HS-27A (cell line): ENCODE measurements at regions not wholly inside any gene's neighbourhood (a gene's known extent, or its start where the extent isn't known, plus 50 kb on each side); places are given as distances from the start of the nearest gene placed in this dataset.

Experiments used
- DNase-seq: peaks from one replicate; pipeline ENCODE4 v3.0.0-alpha.2; 2012; ENCODE audit warnings: low read depth, missing footprints

DNA sequence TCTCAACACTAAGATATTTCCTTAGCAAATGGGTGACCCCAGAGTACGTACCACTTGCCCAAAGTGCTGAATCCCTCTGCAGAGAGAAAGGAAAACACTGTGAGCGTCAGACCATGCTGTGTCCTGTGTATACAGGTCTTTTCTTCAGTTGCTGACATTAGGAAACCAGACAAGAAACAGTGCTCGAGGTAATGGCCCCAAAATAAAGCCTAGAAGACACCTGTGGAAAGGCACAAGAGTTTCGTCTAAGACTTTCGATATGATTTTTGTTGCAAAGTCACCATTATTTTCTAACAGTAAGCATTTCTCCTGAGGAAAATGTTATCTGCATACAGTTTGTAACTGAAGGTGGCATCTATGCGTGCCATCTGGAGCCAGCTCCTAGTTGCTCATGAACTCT lies 62.0 kb upstream of the SIMC1 start:
- DNase-seq: no peak

DNA sequence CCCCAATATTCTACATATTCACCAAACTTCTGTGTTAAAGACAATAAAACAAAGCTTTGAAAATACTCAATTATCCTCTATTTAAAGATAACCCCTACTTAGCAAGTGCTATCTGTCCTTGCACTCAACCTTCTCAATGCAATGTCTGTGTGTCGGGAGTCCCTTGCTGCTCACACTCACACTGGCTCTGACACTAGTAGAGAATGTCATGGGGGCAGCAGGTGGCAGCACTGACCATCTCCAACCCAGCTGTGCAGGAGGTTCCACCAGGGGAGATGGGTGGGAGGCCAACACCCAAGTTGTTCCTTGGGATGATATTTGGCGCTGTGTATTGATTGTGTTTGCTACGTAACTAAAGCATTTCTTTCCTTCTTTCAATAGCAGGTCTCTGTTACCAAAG lies 59.4 kb upstream of the SIMC1 start:
- DNase-seq: no peak

DNA sequence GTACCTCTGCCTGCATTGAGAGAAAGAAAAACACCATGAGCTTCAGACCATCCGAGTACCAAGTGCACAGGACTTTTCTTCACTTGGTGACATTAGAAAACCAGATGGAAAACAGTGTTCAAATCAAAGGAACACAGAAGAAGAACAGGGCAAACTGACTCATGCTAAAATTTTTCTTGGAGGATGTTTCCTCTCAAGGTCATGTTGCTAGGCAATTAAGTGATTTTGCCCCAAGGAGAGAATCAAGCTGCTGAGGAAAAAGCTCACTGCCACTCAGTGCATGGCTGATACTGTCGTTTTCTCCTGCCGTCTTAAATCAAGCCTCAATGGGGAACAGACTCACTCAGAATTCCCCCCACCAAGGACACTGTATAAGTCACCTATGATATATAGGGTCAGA lies 57.9 kb upstream of the SIMC1 start:
- no peak for DNase-seq

DNA sequence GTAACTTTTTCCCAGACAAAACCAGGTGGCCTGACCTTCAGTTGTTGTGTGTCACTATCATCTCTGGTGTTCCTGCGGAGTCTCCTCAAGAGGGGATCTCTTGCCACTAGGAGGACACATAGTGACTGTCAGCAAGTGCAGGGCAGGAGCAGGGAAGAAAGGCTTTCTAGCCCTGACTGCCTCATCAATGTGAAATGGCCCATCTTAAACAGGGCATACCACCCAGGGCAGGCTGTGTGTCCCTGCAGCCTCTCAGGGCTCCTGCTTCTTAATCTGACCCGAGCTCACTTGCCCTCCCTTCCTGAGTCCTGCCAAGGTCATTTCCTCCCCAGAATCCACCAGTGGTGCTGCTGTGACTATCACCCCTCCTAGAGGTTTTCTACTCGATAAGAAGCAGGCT lies 57.4 kb upstream of the SIMC1 start:
- no peak for DNase-seq

DNA sequence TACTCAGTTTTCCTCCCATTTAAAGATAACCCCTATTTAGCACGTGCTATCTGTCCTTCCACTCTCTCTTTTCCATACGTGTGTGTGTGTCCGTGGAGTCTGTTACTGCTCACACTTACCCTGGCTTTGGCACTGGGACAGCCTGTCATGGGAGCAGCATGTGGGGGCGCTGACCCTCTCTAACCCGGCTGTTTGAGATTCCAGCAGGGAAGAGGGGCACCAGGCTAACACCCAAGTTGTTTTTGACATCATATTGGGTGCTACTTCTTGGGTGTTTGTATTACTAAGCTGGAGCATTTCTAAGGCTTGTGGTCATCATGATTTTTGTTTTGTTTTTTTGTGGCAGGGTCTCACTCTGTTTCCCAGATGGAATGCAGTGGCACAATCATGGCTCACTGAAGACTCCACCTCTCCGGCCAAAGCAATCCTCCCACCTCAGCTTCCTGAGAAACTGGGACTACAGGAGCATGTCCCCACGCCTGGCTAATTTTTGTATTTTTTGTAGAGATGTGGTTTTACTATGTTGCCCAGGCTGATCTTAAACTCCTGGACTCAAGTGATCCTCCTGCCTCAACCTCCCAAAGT lies 56.9 kb upstream of the SIMC1 start:
- DNase-seq: no peak

DNA sequence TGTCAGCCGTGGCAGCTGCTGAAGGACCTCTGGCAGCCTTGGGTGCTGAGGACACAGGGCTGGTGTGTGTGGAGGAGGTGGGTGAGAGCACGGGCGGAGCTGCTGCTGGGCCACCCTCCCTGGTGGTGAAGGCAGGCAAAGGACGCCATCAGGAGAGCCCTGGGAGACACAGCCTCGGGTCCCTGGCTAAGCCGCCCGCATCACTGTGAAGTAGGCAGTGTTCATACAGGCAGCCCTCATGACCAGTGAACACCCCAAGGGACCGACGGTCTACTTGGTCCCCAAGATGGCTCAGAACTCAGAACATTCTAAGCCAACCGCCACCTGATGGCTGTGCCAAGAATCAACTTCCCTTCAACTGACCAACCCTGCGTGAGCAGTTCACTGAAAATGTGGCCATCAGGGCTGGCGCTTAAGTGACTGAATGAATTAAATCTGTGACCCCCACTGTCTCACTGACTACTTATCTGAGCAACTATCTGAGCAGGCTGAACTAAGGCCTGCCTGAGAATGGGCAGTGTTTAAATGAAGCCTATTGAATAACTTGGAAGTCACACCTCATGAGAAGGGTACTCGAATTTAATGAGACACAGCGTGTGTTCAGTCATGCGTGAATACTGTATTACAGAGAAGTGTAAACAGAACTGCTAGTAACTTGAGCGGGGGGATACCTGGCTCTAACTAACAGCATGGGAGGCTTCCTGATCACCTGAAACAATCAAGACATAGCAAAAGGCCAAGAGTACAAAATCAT lies 54.7 kb upstream of the SIMC1 start:
- DNase-seq: no peak

DNA sequence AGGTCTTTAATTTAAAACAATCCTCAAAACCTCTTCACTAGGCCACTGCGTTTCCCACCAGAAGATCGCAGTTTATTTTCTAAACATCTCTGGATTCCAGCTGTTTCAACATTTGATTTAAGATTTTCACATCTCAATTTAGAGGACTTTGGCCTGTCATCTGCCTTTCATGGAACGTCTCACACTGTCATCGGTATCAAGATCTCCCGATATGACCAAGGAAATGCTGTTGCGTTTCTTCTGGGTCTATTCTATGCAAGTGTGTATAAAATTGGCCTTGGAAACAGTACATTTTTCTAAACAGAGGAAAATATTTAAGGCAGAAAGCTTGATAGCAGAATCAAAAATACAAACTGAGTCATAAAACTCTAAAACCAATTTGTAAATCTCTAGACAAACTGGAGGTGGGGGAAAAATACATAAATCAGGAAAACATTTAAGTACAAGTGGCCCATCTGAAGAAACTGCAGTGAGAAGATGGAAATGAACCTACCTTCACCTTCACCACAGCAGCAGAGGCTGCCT lies 53.6 kb upstream of the SIMC1 start:
- no peak for DNase-seq

DNA sequence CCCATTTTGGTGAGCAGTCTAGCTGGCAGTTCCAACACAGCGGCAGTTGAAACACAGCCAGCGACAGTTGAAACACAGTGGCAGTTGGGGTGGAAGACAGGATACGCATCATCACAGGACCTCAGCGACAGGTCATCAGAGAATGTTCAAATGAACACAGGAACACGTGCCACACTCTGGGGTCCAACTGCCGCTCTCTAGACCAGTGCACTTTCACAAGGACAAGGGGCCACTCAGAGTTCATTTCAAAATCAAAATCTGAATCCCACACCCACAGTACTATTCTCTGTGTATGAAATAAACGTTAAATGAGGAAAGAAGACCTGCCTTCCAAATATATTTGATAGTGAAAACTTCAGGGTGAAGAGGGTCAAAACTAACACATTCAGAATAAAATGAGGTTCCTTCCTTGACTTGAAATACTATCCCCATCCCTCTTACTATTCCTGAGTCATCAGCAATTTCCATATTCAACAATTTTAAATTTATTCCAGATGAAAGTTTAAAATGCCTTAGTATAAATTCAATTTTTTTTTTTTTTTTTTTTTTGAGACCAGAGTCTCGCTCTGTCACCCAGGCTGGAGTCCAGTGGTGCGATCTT lies 53.0 kb upstream of the SIMC1 start:
- no peak for DNase-seq

DNA sequence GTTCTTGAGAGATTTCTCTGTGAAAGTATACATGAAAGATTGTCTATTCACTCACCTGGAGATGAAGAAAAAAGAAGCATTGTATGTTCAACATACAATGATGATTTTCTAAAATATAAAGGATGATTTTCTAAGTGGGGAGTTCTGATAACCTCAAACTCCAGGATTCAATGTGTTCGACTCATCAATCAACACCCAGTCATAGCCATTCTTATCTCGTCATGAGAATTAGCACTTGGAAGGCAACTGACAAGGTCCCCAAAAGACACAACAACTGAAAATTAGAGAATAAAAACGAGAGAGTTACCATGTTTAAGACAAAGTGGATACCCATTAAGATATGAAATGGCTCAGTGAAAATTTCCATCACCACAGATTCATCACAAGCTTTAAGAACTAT lies 52.1 kb upstream of the SIMC1 start:
- DNase-seq: no peak

DNA sequence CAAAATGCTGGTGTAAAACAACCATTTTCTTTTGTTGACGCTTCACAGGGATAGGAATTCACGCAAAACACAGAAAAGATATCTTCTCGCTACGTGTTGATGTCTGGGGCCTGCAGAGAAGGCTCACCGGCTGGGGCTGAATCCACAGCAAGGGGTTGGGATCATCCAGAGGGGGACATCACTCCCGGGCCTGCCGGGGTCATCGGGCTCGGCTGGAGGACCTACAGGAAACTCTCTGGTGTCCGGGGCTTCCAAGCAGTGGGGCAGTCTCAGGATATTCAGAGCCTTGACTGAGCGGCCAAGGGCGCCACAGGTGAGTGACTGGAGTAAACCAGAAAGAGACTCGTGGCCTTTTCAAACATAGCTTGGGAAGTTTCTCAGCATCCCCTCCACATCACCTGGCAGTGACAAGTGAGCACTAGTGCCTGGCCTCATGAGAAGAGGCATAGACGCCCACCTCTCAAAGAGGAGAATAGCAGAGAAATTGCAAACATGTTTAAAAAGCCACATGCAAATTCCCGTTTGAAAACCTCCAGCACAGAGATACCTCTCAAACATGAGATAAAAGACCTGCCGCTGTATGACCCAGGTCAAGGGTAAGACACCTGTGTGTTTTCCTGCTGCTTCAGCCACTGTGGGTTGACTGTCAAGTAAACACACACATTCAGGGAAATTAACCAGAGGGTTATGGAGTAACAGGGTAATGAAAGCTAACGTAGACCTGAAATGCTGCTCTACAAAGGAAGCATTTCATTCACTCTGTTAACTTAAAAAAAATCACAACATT lies 50.8 kb upstream of the SIMC1 start:
- DNase-seq: no peak

DNA sequence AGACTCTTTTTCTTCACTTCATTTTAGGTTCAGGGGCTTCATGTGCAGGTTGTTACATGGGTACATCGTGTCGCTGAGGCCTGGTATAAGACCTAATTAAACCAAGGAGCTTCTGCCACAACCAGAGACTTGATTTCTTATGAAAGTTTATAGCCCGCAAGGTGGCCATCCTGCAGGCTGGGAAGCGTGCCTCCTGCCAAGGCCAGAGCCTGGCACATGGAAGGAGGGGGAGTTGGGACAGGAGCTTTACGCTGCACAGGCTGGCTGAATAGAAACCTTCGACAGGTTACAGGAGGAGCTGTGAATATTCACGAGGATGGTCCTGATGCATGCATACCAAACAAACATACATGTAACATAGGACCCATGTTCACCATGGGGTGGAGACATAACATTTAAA lies 50.1 kb upstream of the SIMC1 start:
- no peak for DNase-seq
